MM.1S (cell line): ENCODE measurements at regions not wholly inside any gene's neighbourhood (a gene's known extent, or its start where the extent isn't known, plus 50 kb on each side); places are given as distances from the start of the nearest gene placed in this dataset.

ENCODE experiments used
- DNase-seq: peaks from one replicate; pipeline ENCODE4 v3.0.0-alpha.2; 2015
- H2AFZ ChIP-seq: fragments of 300-600 bp; sonication (generic); 2 replicates; pipeline ENCODE4 v1.6.0; 2016; ENCODE audit warnings: antibody characterized with exemption, low read length
- H3F3A ChIP-seq: fragments of 300-600 bp; sonication (generic); 2 replicates; pipeline ENCODE4 v1.6.1; 2016; ENCODE audit warnings: mild to moderate bottlenecking, antibody characterized with exemption, low read length, moderate library complexity, mixed read lengths; ENCODE audit not compliant: insufficient read depth
- H3K27ac ChIP-seq: fragments of 300-600 bp; sonication (generic); 2 replicates; pipeline ENCODE4 v1.5.1; 2016; ENCODE audit warnings: mild to moderate bottlenecking, low read length
- H3K27me3 ChIP-seq: fragments of 300-600 bp; sonication (generic); replicated peaks from 2 replicates; pipeline ENCODE4 v1.6.0; 2016; ENCODE audit warnings: low read length; ENCODE audit not compliant: insufficient read depth
- H3K36me3 ChIP-seq: fragments of 300-600 bp; sonication (generic); replicated peaks from 2 replicates; pipeline ENCODE4 v1.6.1; 2016; ENCODE audit warnings: mild to moderate bottlenecking, low read length, mixed read lengths; ENCODE audit not compliant: insufficient read depth
- H3K4me1 ChIP-seq: fragments of 300-600 bp; sonication (generic); 2 replicates; pipeline ENCODE4 v1.6.1; 2016; ENCODE audit warnings: low read length, mixed read lengths
- H3K4me2 ChIP-seq: fragments of 300-600 bp; sonication (generic); 2 replicates; pipeline ENCODE4 v1.6.0; 2016; ENCODE audit warnings: low read depth, low read length
- H3K4me3 ChIP-seq: fragments of 300-600 bp; sonication (generic); 2 replicates; pipeline ENCODE4 v1.5.1; 2016; ENCODE audit warnings: low read length, mixed read lengths
- H3K79me2 ChIP-seq: fragments of 300-600 bp; sonication (generic); 2 replicates; pipeline ENCODE4 v1.6.1; 2016; ENCODE audit warnings: mixed run types, low read length, mixed read lengths
- H3K9ac ChIP-seq: fragments of 300-600 bp; sonication (generic); 2 replicates; pipeline ENCODE4 v1.6.1; 2016; ENCODE audit warnings: low read length, mixed read lengths
- H3K9me2 ChIP-seq: fragments of 300-600 bp; sonication (generic); replicated peaks from 2 replicates; pipeline ENCODE4 v1.6.1; 2016; ENCODE audit warnings: mild to moderate bottlenecking, low read length, mixed read lengths; ENCODE audit not compliant: insufficient read depth
- H3K9me3 ChIP-seq: fragments of 300-600 bp; sonication (generic); replicated peaks from 2 replicates; pipeline ENCODE4 v1.6.1; 2016; ENCODE audit warnings: mild to moderate bottlenecking, low read length, mixed read lengths; ENCODE audit not compliant: insufficient read depth
- H4K20me1 ChIP-seq: fragments of 300-600 bp; sonication (generic); 2 replicates; pipeline ENCODE4 v1.6.1; 2016; ENCODE audit warnings: mild to moderate bottlenecking, low read length, moderate library complexity, mixed read lengths; ENCODE audit not compliant: insufficient read depth
- EZH2 ChIP-seq: fragments of 300-600 bp; sonication (generic); optimal IDR thresholded peaks from 2 replicates; pipeline ENCODE3; 2017; ENCODE audit warnings: low read depth, mild to moderate bottlenecking, antibody characterized with exemption, low read length, mixed read lengths
- EZH2phosphoT487 ChIP-seq: fragments of 300-600 bp; sonication (generic); IDR thresholded peaks from 2 replicates; pipeline ENCODE4 v1.6.1; 2018; ENCODE audit warnings: antibody characterized with exemption, low read length
- TF ChIP-seq, protein P1 (sequence below): fragments of 300-600 bp; sonication (generic); IDR thresholded peaks from 2 replicates; pipeline ENCODE4 v1.5.1; 2016; ENCODE audit warnings: antibody characterized with exemption, low read length, mixed read lengths

DNA sequence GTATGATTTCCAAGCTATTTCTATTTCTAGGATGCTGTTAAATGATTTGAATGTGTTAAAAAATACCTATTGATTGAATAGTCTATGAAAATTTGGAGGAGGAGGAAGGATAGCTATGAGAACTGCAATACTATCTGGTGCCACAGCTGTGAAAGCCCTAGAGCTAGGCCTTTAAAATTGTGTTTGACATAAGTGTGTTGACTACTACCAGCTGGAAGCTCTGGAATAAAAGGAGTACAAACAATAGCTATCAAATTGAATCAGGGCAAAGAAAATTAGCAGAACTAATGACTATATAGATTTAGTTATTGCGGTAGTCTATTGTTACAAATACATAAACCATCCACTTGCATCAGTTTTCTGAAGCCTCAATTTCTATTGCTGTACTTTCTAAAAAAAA, 124.8 kb upstream of the CNTN5 start:
- Histone ChIP-seq H3K36me3 (no peaks in the 10 kb centered on the region), H3K27me3 (no peaks in the 10 kb centered on the region), H2AFZ (no peak overlapping the region), H4K20me1 (no peaks in the 10 kb centered on the region), H3K9me2 (no peaks in the 10 kb centered on the region), H3F3A (no peaks in the 10 kb centered on the region), H3K9me3 (no peaks in the 10 kb centered on the region), H3K4me3 (no peak overlapping the region), H3K79me2 (no peaks in the 10 kb centered on the region), H3K4me2 (no peak overlapping the region), H3K27ac (no peak overlapping the region), H3K9ac (no peak overlapping the region), H3K4me1 (no peaks in the 10 kb centered on the region)
- DNase-seq: no peak
- TF ChIP-seq EZH2phosphoT487: no peak
- TF ChIP-seq, protein P1, sequence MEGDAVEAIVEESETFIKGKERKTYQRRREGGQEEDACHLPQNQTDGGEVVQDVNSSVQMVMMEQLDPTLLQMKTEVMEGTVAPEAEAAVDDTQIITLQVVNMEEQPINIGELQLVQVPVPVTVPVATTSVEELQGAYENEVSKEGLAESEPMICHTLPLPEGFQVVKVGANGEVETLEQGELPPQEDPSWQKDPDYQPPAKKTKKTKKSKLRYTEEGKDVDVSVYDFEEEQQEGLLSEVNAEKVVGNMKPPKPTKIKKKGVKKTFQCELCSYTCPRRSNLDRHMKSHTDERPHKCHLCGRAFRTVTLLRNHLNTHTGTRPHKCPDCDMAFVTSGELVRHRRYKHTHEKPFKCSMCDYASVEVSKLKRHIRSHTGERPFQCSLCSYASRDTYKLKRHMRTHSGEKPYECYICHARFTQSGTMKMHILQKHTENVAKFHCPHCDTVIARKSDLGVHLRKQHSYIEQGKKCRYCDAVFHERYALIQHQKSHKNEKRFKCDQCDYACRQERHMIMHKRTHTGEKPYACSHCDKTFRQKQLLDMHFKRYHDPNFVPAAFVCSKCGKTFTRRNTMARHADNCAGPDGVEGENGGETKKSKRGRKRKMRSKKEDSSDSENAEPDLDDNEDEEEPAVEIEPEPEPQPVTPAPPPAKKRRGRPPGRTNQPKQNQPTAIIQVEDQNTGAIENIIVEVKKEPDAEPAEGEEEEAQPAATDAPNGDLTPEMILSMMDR: no peak
- no peak for TF ChIP-seq EZH2

DNA sequence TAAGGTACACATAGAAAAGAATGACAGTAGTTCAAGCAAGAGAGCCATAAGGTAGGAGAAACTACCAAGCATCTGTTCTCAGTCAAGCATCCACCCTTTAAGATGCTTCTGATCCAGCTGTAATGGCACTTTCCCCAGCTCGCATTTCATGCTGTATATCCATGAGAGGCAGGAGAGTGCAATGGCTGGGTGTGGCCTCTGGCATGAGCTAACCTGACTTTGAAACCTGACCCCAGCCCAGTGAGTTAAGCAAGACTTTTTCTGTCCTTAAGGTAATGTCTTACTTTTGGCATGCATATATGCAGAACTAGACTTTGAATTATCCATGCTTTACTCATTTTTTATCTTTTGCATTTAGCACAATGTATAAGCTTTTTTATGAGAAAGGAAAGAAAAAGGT, 79.8 kb upstream of the CNTN5 start:
- H3K4me1 ChIP-seq: no peaks in the 10 kb centered on the region
- H3K27me3 ChIP-seq: no peaks in the 10 kb centered on the region
- no peak overlapping the region for H3K9ac ChIP-seq
- H4K20me1 ChIP-seq: no peaks in the 10 kb centered on the region
- H2AFZ ChIP-seq: no peak overlapping the region
- DNase-seq: no peak
- H3F3A ChIP-seq: no peaks in the 10 kb centered on the region
- H3K79me2 ChIP-seq: no peaks in the 10 kb centered on the region
- no peak overlapping the region for H3K4me3 ChIP-seq
- no peak overlapping the region for H3K27ac ChIP-seq
- no peaks in the 10 kb centered on the region for H3K36me3 ChIP-seq
- H3K9me2 ChIP-seq: no peaks in the 10 kb centered on the region
- no peaks in the 10 kb centered on the region for H3K9me3 ChIP-seq
- TF ChIP-seq, protein P1: no peak
- TF ChIP-seq EZH2phosphoT487 (no peak), EZH2 (no peak)
- no peak overlapping the region for H3K4me2 ChIP-seq

- H3K4me2 ChIP-seq: no peak overlapping the region
- no peaks in the 10 kb centered on the region for H3K36me3 ChIP-seq
- DNase-seq: no peak
- H3K4me1 ChIP-seq: no peaks in the 10 kb centered on the region
- no peak overlapping the region for H3K9ac ChIP-seq
- H2AFZ ChIP-seq: no peak overlapping the region
- no peak overlapping the region for H3K4me3 ChIP-seq
- TF ChIP-seq EZH2phosphoT487 (no peak), EZH2 (no peak)
- TF ChIP-seq, protein P1: no peak
- H3K27ac ChIP-seq: no peak overlapping the region
- no peaks in the 10 kb centered on the region; the same call in 1 of the 2 replicates for H3K9me3 ChIP-seq
- H3K27me3 ChIP-seq: no peaks in the 10 kb centered on the region
- no peaks in the 10 kb centered on the region for H4K20me1 ChIP-seq
- no peaks in the 10 kb centered on the region for H3K9me2 ChIP-seq
- H3F3A ChIP-seq: no peaks in the 10 kb centered on the region
- H3K79me2 ChIP-seq: no peaks in the 10 kb centered on the region
Observed at GRCh38 chr11:98944461-98944860, 76.3 kb upstream of the CNTN5 start.
